Chondrocyte (in vitro differentiated cells): ENCODE measurements at regions not wholly inside any gene's neighbourhood (a gene's known extent, or its start where the extent isn't known, plus 50 kb on each side); places are given as distances from the start of the nearest gene placed in this dataset.

Experiments used
- DNase-seq: peaks from one replicate; pipeline ENCODE4 v3.0.0; 2021; ENCODE audit warnings: mixed read lengths, low spot score
- H3K27ac Mint-ChIP-seq: one replicate; pipeline ENCODE4 v1.8.0; 2021; ENCODE audit warnings: mild to moderate bottlenecking, moderate library complexity, mixed read lengths; ENCODE audit not compliant: unreplicated experiment
- H3K27me3 Mint-ChIP-seq: 2 replicates; pipeline ENCODE4 v1.8.0; 2021; ENCODE audit warnings: low read depth, mixed read lengths
- H3K36me3 Mint-ChIP-seq: 2 replicates; pipeline ENCODE4 v1.8.0; 2021; ENCODE audit warnings: low read depth, mixed read lengths
- H3K4me1 Mint-ChIP-seq: 2 replicates; pipeline ENCODE4 v1.8.0; 2021; ENCODE audit warnings: low read depth, mild to moderate bottlenecking, mixed read lengths
- H3K4me3 Mint-ChIP-seq: one replicate; pipeline ENCODE4 v1.8.0; 2021; ENCODE audit warnings: mild to moderate bottlenecking, moderate library complexity, mixed read lengths; ENCODE audit not compliant: unreplicated experiment
- H3K9me3 Mint-ChIP-seq: 2 replicates; pipeline ENCODE4 v1.8.0; 2021; ENCODE audit warnings: low read depth, mixed read lengths
- TF ChIP-seq, protein P1 (sequence below): fragments of 200-600 bp; sonication (generic); IDR thresholded peaks from 2 replicates; pipeline ENCODE4 v1.5.0; 2021; ENCODE audit warnings: antibody characterized with exemption, mild to moderate bottlenecking, moderate library complexity

DNA sequence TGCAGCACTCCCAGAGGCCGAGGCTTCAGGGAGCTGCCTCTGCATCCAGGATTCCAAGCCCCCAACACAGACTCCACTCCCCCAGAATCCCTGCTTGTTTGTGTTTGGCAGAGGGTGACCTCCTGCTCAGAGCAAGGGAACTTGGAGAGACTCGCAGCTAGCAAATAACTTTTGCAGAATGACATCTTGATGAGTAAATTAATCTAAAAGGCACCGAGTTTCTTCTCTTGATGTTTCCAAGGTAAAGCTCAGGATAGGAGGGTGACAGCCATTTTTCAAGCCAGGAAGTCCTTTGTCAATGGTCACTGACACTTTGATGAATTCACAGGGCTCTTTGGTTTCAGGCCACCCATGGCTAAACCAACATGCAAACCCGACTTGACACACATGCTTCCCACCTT lies 523.0 kb downstream of the NTRK3 start:
- Mint-ChIP-seq H3K27ac (no peak overlapping the region), H3K4me3 (no peak overlapping the region), H3K4me1 (peaks cover 14% of the 10 kb centered on the region), H3K36me3 (no peaks in the 10 kb centered on the region), H3K27me3 (peaks cover 2% of the 10 kb centered on the region), H3K9me3 (no peaks in the 10 kb centered on the region)
- DNase-seq: no peak
- TF ChIP-seq, protein P1, sequence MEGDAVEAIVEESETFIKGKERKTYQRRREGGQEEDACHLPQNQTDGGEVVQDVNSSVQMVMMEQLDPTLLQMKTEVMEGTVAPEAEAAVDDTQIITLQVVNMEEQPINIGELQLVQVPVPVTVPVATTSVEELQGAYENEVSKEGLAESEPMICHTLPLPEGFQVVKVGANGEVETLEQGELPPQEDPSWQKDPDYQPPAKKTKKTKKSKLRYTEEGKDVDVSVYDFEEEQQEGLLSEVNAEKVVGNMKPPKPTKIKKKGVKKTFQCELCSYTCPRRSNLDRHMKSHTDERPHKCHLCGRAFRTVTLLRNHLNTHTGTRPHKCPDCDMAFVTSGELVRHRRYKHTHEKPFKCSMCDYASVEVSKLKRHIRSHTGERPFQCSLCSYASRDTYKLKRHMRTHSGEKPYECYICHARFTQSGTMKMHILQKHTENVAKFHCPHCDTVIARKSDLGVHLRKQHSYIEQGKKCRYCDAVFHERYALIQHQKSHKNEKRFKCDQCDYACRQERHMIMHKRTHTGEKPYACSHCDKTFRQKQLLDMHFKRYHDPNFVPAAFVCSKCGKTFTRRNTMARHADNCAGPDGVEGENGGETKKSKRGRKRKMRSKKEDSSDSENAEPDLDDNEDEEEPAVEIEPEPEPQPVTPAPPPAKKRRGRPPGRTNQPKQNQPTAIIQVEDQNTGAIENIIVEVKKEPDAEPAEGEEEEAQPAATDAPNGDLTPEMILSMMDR: no peak

GRCh38 chr15:87732976-87733375 lies 523.6 kb downstream of the NTRK3 start:
- Mint-ChIP-seq H3K9me3 (no peaks in the 10 kb centered on the region), H3K27ac (no peak overlapping the region), H3K36me3 (no peaks in the 10 kb centered on the region), H3K27me3 (peaks cover 6% of the 10 kb centered on the region), H3K4me1 (peaks cover 14% of the 10 kb centered on the region), H3K4me3 (no peak overlapping the region)
- TF ChIP-seq, protein P1: no peak
- DNase-seq: no peak

DNA sequence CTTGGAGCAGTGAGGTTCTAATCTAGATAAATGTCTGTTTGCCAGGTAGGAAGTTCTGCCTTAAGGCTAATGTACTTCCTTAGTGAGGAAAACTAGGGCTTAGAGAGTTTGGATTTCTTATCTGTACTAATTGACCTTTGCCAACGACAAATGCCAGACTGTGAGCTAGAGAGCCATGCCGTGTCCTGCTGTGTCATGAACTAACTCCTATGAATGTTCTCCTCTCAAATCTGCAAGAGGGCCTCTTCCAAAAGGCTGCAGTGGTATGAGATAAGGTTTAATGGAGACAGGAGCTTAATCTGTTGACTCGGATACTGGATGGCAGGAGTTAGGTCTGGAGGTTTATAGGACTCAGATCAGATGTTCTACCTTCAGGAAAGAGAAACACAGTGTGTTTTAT lies 524.9 kb downstream of the NTRK3 start:
- TF ChIP-seq, protein P1: no peak
- Mint-ChIP-seq H3K4me1 (peaks cover 10% of the 10 kb centered on the region), H3K4me3 (no peak overlapping the region), H3K27ac (no peak overlapping the region), H3K36me3 (no peaks in the 10 kb centered on the region), H3K9me3 (no peaks in the 10 kb centered on the region), H3K27me3 (peaks cover 13% of the 10 kb centered on the region)
- no peak for DNase-seq

DNA sequence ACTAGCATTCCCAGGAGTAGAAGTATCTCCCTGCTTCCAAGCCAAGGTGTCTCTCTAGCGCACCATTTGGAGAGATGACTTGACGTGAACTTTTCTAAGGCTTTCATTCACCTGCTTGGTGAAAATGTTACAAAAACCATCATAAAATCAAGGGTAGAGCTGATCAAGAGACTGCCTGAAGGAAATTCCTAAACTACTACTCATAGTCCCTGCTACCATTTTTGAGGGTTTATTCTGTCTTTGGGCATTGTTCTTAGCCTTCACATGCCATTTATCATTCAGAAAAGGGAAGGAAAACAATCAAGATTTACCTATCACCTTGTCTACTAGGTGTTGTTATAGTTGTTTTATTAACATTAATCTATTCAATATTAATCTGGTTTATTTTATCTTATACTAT lies 525.8 kb downstream of the NTRK3 start:
- peaks cover 15% of the 10 kb centered on the region for H3K27me3 Mint-ChIP-seq
- no peak for DNase-seq
- TF ChIP-seq, protein P1: no peak
- no peaks in the 10 kb centered on the region for H3K9me3 Mint-ChIP-seq
- peaks cover 1% of the 10 kb centered on the region for H3K4me1 Mint-ChIP-seq
- no peak overlapping the region for H3K27ac Mint-ChIP-seq
- no peak overlapping the region for H3K4me3 Mint-ChIP-seq
- H3K36me3 Mint-ChIP-seq: no peaks in the 10 kb centered on the region

- H3K36me3 Mint-ChIP-seq: no peaks in the 10 kb centered on the region
- TF ChIP-seq, protein P1: no peak
- H3K9me3 Mint-ChIP-seq: no peaks in the 10 kb centered on the region
- no peak for DNase-seq
- no peak overlapping the region for H3K4me3 Mint-ChIP-seq
- peaks cover 15% of the 10 kb centered on the region for H3K27me3 Mint-ChIP-seq
- H3K4me1 Mint-ChIP-seq: no peaks in the 10 kb centered on the region
- no peak overlapping the region for H3K27ac Mint-ChIP-seq
Observed at GRCh38 chr15:87728998-87729397, 527.5 kb downstream of the NTRK3 start.
